ENCODE measurements at regions not wholly inside any gene's neighbourhood (a gene's known extent, or its start where the extent isn't known, plus 50 kb on each side); places are given as distances from the start of the nearest gene placed in this dataset.

GRCh38 chr17:5793157-5793556 lies 208.8 kb upstream of the NLRP1 start:
- dilution Hi-C loops (cut with MboI; ENCODE audit: extremely low pct_ligation_motif_present, low sequenced_read_pairs), result no loop called here
- H3K79me2 ChIP-seq (ENCODE audit: control insufficient read depth, insufficient read depth, low read length), result no peaks in the 10 kb centered on the region
- H2AFZ ChIP-seq (ENCODE audit: control insufficient read depth, low read length), result no peak overlapping the region
- H3K9me3 ChIP-seq (ENCODE audit: control insufficient read depth, low read depth, low read length), result no peaks in the 10 kb centered on the region
- H3K9ac ChIP-seq (ENCODE audit: control insufficient read depth, extremely low read depth, insufficient read depth, low read length), result no peak overlapping the region
- peaks cover 4% of the 10 kb centered on the region for H3K4me1 ChIP-seq (ENCODE audit: control insufficient read depth, extremely low read depth, insufficient read depth, low read length)
- H3K27ac ChIP-seq (ENCODE audit: control insufficient read depth, insufficient read depth, low read length), result no peak overlapping the region
- no peaks in the 10 kb centered on the region for H3K36me3 ChIP-seq (ENCODE audit: control insufficient read depth in 2 of 2, extremely low read depth in 1 of 2, insufficient read depth in 2 of 2, low read length in 2 of 2)
- H3K9me1 ChIP-seq (ENCODE audit: control insufficient read depth, extremely low read depth, insufficient read depth, low read length), result no peaks in the 10 kb centered on the region
- DNase-seq (ENCODE audit: low read depth, low spot score) (no peak), FAIRE-seq (no peak)
- TF ChIP-seq CTCF (optimal IDR thresholded peaks at IDR 0.05 in 1 of 3, IDR thresholded peaks at IDR 0.05 in 1 of 3, conservative IDR thresholded peaks at IDR 0.05 in 1 of 3; ENCODE audit: extremely low read depth in 1 of 3, insufficient read depth in 2 of 3, low read length in 3 of 3) (peak; percentile 6 to 40 (median 26)), EZH2 (IDR thresholded peaks at IDR 0.05; ENCODE audit: low read length) (no peak)
- H3K27me3 ChIP-seq (ENCODE audit: control insufficient read depth, extremely low read depth, insufficient read depth, low read length), result peaks cover 42% of the 10 kb centered on the region
- no peak overlapping the region for H3K4me2 ChIP-seq (ENCODE audit: control insufficient read depth, extremely low read depth, insufficient read depth, low read depth, low read length)
- H3K4me3 ChIP-seq (ENCODE audit: control insufficient read depth in 2 of 3, extremely low read depth in 1 of 3, insufficient read depth in 2 of 3, low read depth in 1 of 3, low read length in 3 of 3), result no peak overlapping the region
- H4K20me1 ChIP-seq (ENCODE audit: control insufficient read depth, extremely low read depth, insufficient read depth, low read length), result no peaks in the 10 kb centered on the region

- Histone ChIP-seq H3K27ac (ENCODE audit: control insufficient read depth, insufficient read depth, low read length) (no peak overlapping the region), H3K9me3 (ENCODE audit: control insufficient read depth, low read depth, low read length) (no peaks in the 10 kb centered on the region), H3K9me1 (ENCODE audit: control insufficient read depth, extremely low read depth, insufficient read depth, low read length) (no peaks in the 10 kb centered on the region), H3K4me3 (ENCODE audit: control insufficient read depth in 2 of 3, extremely low read depth in 1 of 3, insufficient read depth in 2 of 3, low read depth in 1 of 3, low read length in 3 of 3) (no peak overlapping the region), H3K79me2 (ENCODE audit: control insufficient read depth, insufficient read depth, low read length) (no peaks in the 10 kb centered on the region), H3K36me3 (ENCODE audit: control insufficient read depth in 2 of 2, extremely low read depth in 1 of 2, insufficient read depth in 2 of 2, low read length in 2 of 2) (no peaks in the 10 kb centered on the region), H4K20me1 (ENCODE audit: control insufficient read depth, extremely low read depth, insufficient read depth, low read length) (no peaks in the 10 kb centered on the region), H3K4me2 (ENCODE audit: control insufficient read depth, extremely low read depth, insufficient read depth, low read depth, low read length) (no peak overlapping the region), H3K9ac (ENCODE audit: control insufficient read depth, extremely low read depth, insufficient read depth, low read length) (no peak overlapping the region), H2AFZ (ENCODE audit: control insufficient read depth, low read length) (no peak overlapping the region), H3K27me3 (ENCODE audit: control insufficient read depth, extremely low read depth, insufficient read depth, low read length) (peaks cover 47% of the 10 kb centered on the region), H3K4me1 (ENCODE audit: control insufficient read depth, extremely low read depth, insufficient read depth, low read length) (no peaks in the 10 kb centered on the region)
- FAIRE-seq (no peak), DNase-seq (ENCODE audit: low read depth, low spot score) (no peak)
- TF ChIP-seq EZH2 (IDR thresholded peaks at IDR 0.05; ENCODE audit: low read length) (no peak), CTCF (optimal IDR thresholded peaks at IDR 0.05 in 1 of 3, IDR thresholded peaks at IDR 0.05 in 1 of 3, conservative IDR thresholded peaks at IDR 0.05 in 1 of 3; ENCODE audit: extremely low read depth in 1 of 3, insufficient read depth in 2 of 3, low read length in 3 of 3) (peak in 2 of 3 experiments; percentile 55)
- dilution Hi-C loops (cut with MboI; ENCODE audit: extremely low pct_ligation_motif_present, low sequenced_read_pairs), result no loop called here
Measured at GRCh38 chr17:5793899-5794298, 209.6 kb upstream of the NLRP1 start.

Measured in keratinocyte (primary cell).